ENCODE measurements at regions not wholly inside any gene's neighbourhood (a gene's known extent, or its start where the extent isn't known, plus 50 kb on each side); places are given as distances from the start of the nearest gene placed in this dataset.
"Not testable (repeated sequence)": the region's sequence is repeated elsewhere in the genome, so short reads cannot be mapped to it uniquely, and the experiment has no call there.

GRCh38 chr6:40885139-40885774, 153.8 kb downstream of the UNC5CL start:
- peaks cover 0 to 4% (median 3%) of the 10 kb centered on the region in 4 donors for H3K4me1 Mint-ChIP-seq
- peaks cover 0 to 4% (median 0%) of the 10 kb centered on the region in 9 donors for H3K9me3 Mint-ChIP-seq
- peaks cover 0 to 10% (median 3%) of the 10 kb centered on the region in 5 donors for H3K27me3 Mint-ChIP-seq
- ATAC-seq: no peak
- H3K27ac Mint-ChIP-seq: no peak overlapping the region
- POLR2A ChIA-PET: no interaction called here
- DNase-seq: no peak
- no peak overlapping the region for H3K4me3 Mint-ChIP-seq
- no peaks in the 10 kb centered on the region for H3K36me3 Mint-ChIP-seq

GRCh38 chr6:40882323-40882997, 156.6 kb downstream of the UNC5CL start:
- Mint-ChIP-seq H3K27me3 (peaks cover 6 to 17% (median 10%) of the 10 kb centered on the region in 5 donors), H3K4me3 (no peak overlapping the region), H3K4me1 (peaks cover 0 to 4% (median 3%) of the 10 kb centered on the region in 4 donors), H3K36me3 (peaks cover 0 to 5% (median 4%) of the 10 kb centered on the region in 3 donors), H3K9me3 (peaks cover 0 to 21% (median 9%) of the 10 kb centered on the region in 9 donors), H3K27ac (no peak overlapping the region)
- POLR2A ChIA-PET: no interaction called here
- no peak for ATAC-seq
- no peak for DNase-seq

DNA sequence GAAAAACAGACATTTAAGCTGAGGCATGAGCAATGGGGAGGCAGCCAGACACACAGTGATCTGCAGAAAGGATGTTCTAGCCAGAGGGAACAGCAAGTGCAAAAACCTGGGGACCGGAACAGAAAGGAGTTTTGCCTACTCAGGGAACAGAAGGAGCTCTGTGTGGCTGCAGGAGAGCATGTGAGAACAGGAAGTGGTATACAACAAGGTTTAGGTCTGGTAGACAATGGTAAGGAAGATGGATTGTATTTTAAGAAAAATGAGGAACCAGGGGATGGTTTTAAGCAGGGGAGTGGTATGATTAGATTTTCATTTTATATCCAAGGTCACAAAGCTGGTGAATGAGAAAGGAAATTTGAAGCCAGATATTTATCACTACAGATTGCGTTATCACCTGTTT, 157.5 kb downstream of the UNC5CL start:
- Mint-ChIP-seq H3K27ac (no peak overlapping the region), H3K9me3 (peaks cover 0 to 21% (median 9%) of the 10 kb centered on the region in 9 donors), H3K4me3 (no peak overlapping the region), H3K36me3 (peaks cover 0 to 5% (median 4%) of the 10 kb centered on the region in 3 donors), H3K27me3 (peaks cover 12 to 23% (median 18%) of the 10 kb centered on the region in 5 donors), H3K4me1 (peaks cover 0 to 4% (median 3%) of the 10 kb centered on the region in 4 donors)
- no peak for ATAC-seq
- POLR2A ChIA-PET: no interaction called here
- DNase-seq: no peak

- ATAC-seq (no peak), DNase-seq (no peak)
- no peak overlapping the region for H3K27ac Mint-ChIP-seq
- H3K4me3 Mint-ChIP-seq: no peak overlapping the region
- H3K4me1 Mint-ChIP-seq: peaks cover 0 to 4% (median 3%) of the 10 kb centered on the region in 4 donors
- POLR2A ChIA-PET: no interaction called here
- peaks cover 13 to 29% (median 22%) of the 10 kb centered on the region in 5 donors for H3K27me3 Mint-ChIP-seq
- peaks cover 0 to 5% (median 4%) of the 10 kb centered on the region in 3 donors for H3K36me3 Mint-ChIP-seq
- peaks cover 0 to 21% (median 9%) of the 10 kb centered on the region in 9 donors for H3K9me3 Mint-ChIP-seq
Observed at GRCh38 chr6:40880906-40881305, 158.1 kb downstream of the UNC5CL start.

GRCh38 chr6:40879169-40879568, 159.9 kb downstream of the UNC5CL start:
- no peak for ATAC-seq
- Mint-ChIP-seq H3K36me3 (peaks cover 0 to 5% (median 4%) of the 10 kb centered on the region in 3 donors), H3K4me1 (peaks cover 0 to 4% (median 3%) of the 10 kb centered on the region in 4 donors), H3K9me3 (peaks cover 0 to 21% (median 9%) of the 10 kb centered on the region in 9 donors), H3K4me3 (no peak overlapping the region), H3K27ac (peak overlapping the region in 1 of 10 donors; percentile 7), H3K27me3 (peaks cover 15 to 40% (median 28%) of the 10 kb centered on the region in 5 donors)
- no peak for DNase-seq
- POLR2A ChIA-PET: no interaction called here

GRCh38 chr6:40877362-40877761, 161.7 kb downstream of the UNC5CL start:
- Mint-ChIP-seq H3K9me3 (peaks cover 0 to 21% (median 9%) of the 10 kb centered on the region in 9 donors), H3K4me3 (no peak overlapping the region), H3K36me3 (peaks cover 0 to 5% (median 4%) of the 10 kb centered on the region in 3 donors), H3K4me1 (peaks cover 0 to 4% (median 3%) of the 10 kb centered on the region in 4 donors), H3K27ac (peak overlapping the region in 1 of 10 donors; percentile 29), H3K27me3 (peaks cover 15 to 54% (median 31%) of the 10 kb centered on the region in 5 donors)
- ATAC-seq: no peak
- POLR2A ChIA-PET: no interaction called here
- no peak for DNase-seq

DNA sequence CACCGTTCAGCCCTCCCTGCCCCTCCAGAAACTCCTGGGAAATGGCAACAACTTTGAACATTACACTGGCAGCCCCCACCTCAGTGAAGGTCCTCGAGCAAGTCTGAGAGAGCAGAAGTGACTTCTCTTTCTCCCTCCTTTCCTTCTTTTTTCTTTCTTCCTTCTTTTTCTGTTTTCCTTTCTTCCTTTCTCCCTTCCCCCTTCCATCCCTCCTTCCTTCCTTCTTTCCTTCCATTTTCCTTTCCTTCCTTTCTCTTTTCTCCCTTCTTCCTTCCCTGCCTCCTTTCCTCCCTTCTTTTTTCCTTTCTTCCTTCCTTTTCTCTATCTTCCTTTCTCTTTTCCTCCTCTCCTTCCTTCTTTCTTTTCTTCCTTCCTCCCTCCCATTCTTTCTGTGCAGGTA, 162.7 kb downstream of the UNC5CL start:
- Mint-ChIP-seq H3K4me1 (peaks cover 0 to 2% (median under 1%) of the 10 kb centered on the region in 4 donors), H3K27me3 (peaks cover 15 to 53% (median 30%) of the 10 kb centered on the region in 5 donors), H3K36me3 (peaks cover 0 to 5% (median 4%) of the 10 kb centered on the region in 3 donors), H3K9me3 (peaks cover 0 to 21% (median 9%) of the 10 kb centered on the region in 9 donors), H3K4me3 (no peak overlapping the region), H3K27ac (no peak overlapping the region)
- DNase-seq: no peak
- ATAC-seq: no peak
- POLR2A ChIA-PET: no interaction called here

DNA sequence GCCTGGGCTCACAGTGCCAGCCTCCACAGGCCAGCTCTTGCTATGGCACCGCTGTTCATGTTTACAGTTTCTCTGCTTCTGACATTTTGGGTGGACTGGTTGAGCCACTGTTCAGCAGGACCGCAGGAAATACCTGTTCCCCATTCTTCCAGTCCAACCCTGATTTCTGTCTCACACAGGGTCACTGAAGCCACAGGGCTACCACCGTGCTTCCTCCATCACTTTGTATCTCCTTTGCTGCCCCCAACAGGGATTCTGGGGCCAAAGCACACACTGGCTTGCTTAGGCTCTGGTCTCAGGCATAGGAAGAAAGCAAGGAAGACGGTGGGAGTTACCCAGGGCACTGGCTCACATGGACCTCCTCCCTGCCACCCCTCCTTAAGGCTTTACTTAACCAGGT, 164.5 kb downstream of the UNC5CL start:
- no peak for ATAC-seq
- Mint-ChIP-seq H3K27me3 (peaks cover 15 to 50% (median 29%) of the 10 kb centered on the region in 5 donors), H3K4me1 (no peaks in the 10 kb centered on the region), H3K27ac (no peak overlapping the region), H3K36me3 (peaks cover 0 to 5% (median 4%) of the 10 kb centered on the region in 3 donors), H3K9me3 (peaks cover 0 to 16% (median 8%) of the 10 kb centered on the region in 9 donors), H3K4me3 (no peak overlapping the region)
- POLR2A ChIA-PET: no interaction called here
- no peak for DNase-seq

GRCh38 chr6:40871424-40871823, 167.6 kb downstream of the UNC5CL start:
- peaks cover 0 to 2% (median 0%) of the 10 kb centered on the region in 9 donors for H3K9me3 Mint-ChIP-seq
- H3K4me1 Mint-ChIP-seq: no peaks in the 10 kb centered on the region
- POLR2A ChIA-PET: no interaction called here
- no peaks in the 10 kb centered on the region for H3K36me3 Mint-ChIP-seq
- no peak for ATAC-seq
- no peak overlapping the region for H3K4me3 Mint-ChIP-seq
- DNase-seq: no peak
- H3K27ac Mint-ChIP-seq: no peak overlapping the region
- H3K27me3 Mint-ChIP-seq: peaks cover 3 to 34% (median 13%) of the 10 kb centered on the region in 5 donors

- H3K27ac Mint-ChIP-seq, H3K36me3 Mint-ChIP-seq, H3K4me3 Mint-ChIP-seq, POLR2A ChIA-PET, H3K4me1 Mint-ChIP-seq, H3K9me3 Mint-ChIP-seq, ATAC-seq, DNase-seq: not testable (repeated sequence)
- peaks cover 0 to 13% (median 6%) of the 10 kb centered on the region in 5 donors for H3K27me3 Mint-ChIP-seq
Observed at GRCh38 chr6:40868089-40868865, 170.7 kb downstream of the UNC5CL start.

DNA sequence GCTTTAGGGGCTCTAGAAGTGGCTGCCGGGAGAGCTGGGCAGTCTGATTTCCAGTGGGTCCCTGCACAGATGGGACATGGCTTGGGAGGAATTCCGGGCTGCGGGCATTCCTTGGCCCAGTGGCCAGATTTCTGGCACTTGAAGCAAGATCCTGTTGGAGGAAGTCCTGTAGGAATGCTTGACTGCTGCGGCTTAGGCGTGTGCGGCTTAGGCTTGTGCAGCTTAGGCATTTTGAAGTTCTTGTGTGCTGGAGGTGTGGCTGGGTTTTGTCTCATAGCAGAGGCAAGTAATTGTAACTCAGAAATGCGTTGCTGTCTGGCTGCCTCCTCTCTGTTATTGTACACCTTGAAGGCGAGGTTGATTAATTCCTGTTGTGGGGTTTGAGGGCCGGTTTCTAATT, 171.5 kb downstream of the UNC5CL start:
- H3K4me3 Mint-ChIP-seq, DNase-seq, H3K36me3 Mint-ChIP-seq, H3K9me3 Mint-ChIP-seq, H3K27me3 Mint-ChIP-seq, ATAC-seq, POLR2A ChIA-PET, H3K4me1 Mint-ChIP-seq, H3K27ac Mint-ChIP-seq: not testable (repeated sequence)

DNA sequence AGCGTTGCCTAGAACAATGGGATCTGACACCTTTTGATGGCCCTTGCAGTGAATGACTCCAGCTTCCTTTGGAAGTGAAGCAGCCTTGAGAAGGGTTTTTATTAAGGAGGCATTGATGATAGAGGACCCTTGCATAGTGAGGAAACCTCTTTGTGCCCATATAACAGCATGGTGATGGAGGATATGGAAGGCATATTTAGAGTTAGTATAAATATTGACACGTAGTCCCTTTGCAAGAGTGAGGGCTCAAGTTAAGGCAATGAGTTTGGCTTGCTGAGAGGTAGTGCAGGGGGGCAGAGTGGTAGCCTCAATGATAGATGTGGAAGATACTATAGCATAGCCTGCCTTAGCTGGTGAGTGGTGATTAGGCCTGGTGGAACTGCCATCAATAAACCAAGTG, 173.8 kb downstream of the UNC5CL start:
- not testable (repeated sequence) for H3K27me3 Mint-ChIP-seq, ATAC-seq, H3K4me1 Mint-ChIP-seq

GRCh38 chr6:40860443-40860842, 178.6 kb downstream of the UNC5CL start:
- Mint-ChIP-seq H3K36me3 (no peaks in the 10 kb centered on the region), H3K4me1 (peaks cover 0 to 4% (median 0%) of the 10 kb centered on the region in 4 donors), H3K9me3 (no peaks in the 10 kb centered on the region), H3K4me3 (no peak overlapping the region), H3K27me3 (peaks cover 0 to 14% (median 5%) of the 10 kb centered on the region in 5 donors), H3K27ac (no peak overlapping the region)
- POLR2A ChIA-PET: no interaction called here
- ATAC-seq (no peak), DNase-seq (no peak)

More for the DNA sequence above, 173.8 kb downstream of the UNC5CL start:
- DNase-seq, H3K36me3 Mint-ChIP-seq, POLR2A ChIA-PET, H3K4me3 Mint-ChIP-seq, H3K27ac Mint-ChIP-seq, H3K9me3 Mint-ChIP-seq: not testable (repeated sequence)

Data from naive thymus-derived CD8-positive, alpha-beta T cell (primary cell).